GM21619 (cell line): ENCODE measurements at regions not wholly inside any gene's neighbourhood (a gene's known extent, or its start where the extent isn't known, plus 50 kb on each side); places are given as distances from the start of the nearest gene placed in this dataset.
A peak's percentile ranks its signal among the peaks of the same experiment; 100 is the strongest.
"Not testable (repeated sequence)": the region's sequence is repeated elsewhere in the genome, so short reads cannot be mapped to it uniquely, and the experiment has no call there.

Source experiments
- ATAC-seq: cut with Tn5 transposase; IDR thresholded peaks from one replicate; pipeline ENCODE4 v1.9.1; 2021; ENCODE audit not compliant: unreplicated experiment

DNA sequence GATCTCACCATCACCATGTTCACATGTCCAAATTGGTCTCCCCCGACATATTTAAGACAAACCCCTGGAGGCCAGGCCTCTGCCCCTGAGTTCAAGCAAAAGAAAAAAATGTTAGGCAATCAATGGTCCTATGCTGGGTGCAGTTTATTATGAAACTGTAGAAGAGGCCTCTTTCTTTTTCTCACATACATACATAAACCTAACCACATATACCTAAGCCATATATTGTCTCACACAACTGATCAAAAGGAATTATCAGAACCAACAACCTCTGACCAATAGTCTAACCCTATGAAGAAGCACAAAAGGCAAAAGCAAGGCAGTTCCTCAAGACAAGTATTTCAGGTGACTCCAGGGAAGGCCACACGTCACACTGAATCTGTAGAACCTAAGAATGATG lies 49.9 kb downstream of the ILRUN start:
- ATAC-seq: no peak

DNA sequence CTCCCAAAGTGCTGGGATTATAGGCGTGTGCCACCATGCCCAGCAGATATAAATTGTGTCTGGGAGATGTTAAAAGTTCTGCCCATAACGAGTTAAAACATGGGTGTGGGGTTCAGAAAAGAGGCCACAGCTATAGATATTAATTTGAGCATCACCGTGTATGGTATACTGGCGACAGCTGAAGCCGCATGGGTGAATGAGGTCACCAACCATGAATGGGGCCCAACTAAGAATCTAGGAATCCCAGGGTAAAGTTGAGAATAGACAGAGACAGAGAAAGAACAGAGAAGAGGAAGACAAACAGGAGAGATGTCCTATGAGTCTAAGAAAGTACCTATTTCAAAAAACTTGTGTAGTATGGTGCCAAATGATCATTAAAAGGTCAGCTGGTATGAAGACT lies 50.9 kb downstream of the ILRUN start:
- no peak for ATAC-seq

DNA sequence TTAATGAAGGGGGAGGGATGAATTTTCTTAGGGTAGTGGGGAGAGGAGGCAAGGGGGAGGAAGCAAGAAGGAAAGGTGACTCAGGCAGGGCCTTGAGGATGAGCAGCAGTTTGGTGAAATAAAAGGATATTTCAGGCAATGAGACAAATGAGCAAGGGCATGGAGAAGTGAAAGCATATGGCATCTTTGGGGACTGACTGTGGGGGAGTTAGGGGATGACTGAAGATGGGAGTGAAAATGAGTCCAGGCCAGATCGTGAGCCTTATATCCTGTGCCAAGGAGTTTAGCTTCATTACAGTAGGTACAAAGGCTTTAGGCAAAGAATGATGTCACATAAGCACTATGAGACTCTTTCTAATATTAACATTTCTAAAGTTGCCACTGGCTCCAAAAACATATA lies 51.9 kb downstream of the ILRUN start:
- ATAC-seq: no peak

DNA sequence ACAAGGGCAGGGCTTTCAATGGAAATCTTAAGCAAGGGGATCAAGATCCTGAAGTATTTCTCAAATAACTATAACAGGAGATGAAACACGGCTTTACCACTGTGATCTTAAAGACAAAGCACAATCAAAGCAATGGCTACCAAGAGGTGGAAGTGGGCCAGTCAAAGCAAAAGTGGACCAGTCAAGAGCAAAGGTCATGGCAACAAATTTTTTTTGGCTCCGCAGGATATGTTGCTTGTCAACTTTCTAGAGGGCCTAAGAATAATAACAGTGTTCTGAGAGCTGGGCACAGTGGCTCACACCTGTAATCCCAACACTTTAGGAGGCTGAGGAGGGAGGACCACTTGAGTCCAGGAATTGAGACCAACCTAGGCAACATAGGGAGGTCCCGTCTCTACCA lies 54.1 kb downstream of the ILRUN start:
- no peak for ATAC-seq

DNA sequence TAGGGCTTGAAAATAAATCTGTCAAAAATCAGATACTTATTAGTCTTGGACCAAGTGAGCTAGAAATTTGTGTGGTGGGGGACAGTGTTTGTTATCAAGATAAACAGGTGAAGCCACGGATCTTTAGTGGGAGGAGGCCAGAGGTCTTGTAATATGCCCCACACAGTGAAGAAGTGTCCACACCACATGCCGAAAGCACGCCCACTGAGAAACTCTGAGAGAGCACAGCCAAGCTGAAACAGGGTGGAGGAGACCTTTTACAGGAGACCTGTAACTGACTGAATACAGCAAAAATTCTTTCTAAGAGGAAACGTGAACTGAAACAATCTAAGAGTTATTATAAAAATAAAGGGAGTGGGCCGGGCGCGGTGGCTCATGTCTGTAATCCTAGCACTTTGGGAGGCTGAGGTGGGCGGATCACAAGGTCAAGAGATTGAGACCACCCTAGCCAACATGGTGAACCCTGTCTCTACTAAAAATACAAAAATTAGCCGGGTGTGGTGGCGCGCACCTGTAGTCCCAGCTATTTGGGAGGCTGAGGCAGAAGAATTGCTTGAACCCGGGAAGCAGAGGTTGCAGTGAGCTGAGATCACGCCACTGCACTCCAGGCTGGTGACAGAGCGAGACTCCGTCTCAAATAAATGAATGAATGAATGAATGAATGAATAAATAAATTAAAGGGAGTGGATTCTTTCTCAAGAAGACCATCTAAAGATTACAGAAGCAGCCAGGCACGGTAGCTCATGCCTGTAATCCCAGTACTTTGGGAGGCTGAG lies 56.3 kb downstream of the ILRUN start:
- not testable (repeated sequence) for ATAC-seq

DNA sequence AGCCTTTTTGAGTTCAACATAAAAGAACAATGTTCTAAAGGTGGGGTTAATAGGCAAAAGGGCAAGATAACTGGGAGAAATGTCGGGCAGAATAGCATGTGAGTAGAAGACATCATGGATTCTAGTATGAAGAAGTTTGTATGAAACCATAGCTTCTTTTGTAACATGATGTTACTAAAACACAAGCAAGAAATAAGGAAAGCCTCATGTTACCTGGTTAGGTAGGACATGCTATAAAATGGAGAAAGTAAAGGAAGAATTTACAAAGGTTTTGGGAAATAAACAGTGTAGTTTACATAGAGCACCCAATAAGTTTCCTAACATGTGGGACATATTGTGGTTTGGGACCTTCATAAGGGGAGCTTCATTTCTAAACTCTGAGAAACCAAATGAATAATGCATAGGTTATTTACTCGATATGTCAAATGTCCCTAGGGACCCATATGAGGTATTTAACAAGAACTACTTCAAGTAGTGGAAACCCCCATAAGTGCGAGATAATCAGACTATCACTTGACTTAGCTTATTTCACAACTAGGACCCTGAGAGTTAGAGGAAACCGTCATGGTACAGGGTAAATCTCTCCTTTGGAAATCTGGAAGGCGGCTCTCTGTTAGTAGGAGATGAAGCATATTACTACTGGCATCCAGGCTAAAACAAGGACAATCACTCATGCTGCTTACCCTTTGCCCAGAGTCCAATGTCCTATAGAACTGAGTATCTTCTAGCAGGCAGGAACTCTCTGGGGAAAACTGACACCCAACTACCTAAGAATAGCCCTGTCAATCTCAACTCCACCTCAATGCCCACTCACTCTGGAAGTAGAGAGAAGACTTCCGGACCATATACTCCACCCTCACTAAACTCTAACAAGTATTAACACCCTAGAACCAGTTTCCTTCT lies 57.5 kb downstream of the ILRUN start:
- ATAC-seq: peak; percentile 76

DNA sequence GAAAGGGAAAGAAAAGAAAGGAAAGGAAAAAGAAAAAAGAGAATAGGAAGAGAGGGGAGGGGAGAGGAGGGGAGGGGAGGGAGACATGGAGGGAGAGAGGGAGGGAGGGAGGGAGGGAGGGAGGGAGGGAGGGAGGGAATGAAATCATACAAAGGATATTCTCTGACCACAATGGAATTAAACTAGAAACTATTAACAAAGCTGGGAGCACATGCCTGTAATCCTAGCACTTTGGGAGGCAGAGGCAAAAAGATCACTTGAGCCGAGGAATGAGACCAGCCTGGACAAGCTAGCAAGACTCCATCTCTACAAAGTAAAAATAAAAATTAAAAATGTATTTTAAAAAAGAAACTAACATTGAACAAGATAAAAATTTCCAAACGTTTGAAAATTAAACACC lies 62.8 kb downstream of the ILRUN start:
- no peak for ATAC-seq

DNA sequence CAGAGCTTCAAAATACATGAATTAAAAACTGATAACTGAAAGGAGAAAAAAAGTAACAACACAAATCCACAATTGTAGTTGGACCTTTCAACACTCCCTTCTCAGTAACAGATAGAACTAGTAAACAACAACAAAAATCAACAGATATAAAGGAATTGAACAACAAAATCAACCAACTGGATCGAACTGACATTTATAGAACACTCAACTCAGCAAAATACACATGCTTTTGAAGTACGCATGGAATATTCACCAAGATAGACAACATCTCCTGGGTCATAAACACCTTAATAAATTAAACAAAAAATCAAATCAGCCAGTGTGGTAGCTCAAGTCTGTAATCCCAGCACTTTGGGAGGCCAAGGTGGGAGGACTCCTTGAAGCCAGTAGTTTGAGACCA lies 63.3 kb downstream of the ILRUN start:
- no peak for ATAC-seq

DNA sequence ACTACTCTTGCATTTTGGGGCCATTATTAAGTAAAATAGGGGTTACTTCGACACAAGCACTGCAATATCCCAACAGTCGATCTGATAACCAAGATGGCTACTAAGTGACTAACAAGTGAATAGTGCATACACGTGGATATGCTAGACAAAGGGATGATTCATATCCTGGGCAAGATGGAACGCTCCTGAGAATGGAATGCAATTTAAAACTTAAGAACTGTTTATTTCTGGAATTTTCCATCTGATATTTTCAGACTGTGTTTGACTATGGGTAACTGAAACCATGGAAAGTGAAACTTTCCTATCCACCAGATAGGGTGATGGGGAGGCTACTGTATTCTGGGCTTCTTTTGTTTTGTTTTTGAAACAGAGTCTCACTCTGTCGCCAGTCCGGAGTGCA lies 66.5 kb downstream of the ILRUN start:
- ATAC-seq: no peak

DNA sequence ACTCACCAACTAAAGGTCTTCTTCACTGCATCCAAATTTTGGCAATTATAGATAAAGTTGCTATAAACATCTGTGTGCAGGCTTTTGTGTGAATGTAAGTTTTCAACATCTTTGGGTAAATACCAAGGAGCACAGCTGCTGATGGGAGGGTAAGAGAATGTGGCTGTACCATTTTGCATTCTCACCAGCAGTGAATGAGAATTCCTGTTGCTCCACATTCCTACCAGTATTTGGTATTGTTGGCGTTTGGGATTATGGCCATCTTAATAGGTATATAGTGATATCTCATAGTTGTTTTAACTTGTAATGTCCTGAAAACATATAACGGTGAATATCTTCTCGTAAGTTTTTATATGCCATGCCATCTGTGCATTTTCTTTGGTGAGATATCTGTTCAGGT lies 69.3 kb downstream of the ILRUN start:
- no peak for ATAC-seq

DNA sequence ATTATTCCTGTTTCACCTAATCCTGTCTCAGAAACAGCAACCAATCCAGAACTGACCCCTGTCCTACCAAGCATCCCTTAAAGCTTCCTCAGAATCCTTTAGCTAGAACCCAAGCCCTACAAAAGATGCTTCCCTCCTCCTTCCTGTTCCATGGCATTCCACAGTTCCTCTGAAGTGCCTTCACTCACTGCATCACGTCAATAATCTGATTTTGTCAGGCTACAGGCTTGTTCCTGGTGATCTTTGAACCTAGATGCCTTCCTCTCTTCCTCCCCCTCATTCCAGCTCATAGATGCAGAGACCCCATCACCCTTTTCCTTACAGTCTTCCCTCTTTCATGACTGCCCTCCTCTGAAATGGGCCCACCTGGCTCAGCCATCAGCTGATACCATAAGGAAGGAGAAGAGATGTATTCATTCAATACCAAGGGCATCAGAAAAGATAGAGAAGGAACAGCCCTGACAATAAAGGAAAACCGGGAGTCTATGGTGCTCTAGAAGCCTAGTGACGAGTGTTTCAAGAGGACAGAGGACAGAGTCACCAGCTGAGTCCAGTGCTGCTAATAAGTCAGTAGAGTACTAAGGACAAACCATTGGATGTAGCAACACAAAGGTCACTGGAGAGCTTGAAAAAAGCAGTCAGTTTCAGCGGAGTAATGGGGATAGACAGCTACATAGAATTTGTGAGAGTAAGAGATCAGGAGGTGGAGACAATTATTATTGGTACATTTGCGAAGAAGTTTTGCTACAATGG lies 62.5 kb upstream of the SPDEF start:
- ATAC-seq: no peak

DNA sequence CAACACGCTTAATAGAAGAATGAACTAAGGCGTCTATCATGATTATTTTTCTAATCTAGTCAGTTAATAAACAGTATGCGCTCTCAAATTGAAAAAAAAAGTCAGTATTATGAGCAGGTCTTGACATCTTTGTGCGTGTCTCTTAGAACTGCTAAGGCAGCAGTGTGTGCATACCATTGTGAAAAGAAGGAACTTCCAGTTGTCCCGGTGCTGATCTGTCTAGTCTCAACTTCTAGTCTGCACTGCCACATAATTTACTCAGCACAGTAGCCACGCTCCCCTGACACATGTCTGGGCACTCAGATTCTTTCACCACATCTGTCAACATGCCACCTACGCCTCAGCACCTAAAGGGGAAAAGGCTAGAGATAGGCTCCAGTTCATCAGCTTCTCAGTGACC lies 61.1 kb upstream of the SPDEF start:
- ATAC-seq: no peak

DNA sequence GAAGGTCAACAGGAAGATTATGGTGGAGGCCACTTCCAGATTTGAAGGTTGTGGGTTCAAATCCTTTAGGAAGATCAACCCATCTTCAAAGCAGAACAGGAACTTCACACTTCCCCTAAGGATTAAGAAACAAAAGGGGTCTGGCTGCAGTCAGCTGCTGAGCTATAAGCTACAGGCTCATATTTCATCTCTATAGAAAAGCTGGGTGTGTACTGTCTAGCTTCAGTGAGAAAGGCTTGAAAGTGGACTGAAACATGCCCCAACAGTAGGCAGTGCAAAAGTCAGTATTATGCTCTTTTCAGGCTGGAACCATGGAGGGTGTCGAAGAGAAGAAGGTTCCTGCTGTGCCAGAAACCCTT lies 60.1 kb upstream of the SPDEF start:
- no peak for ATAC-seq

DNA sequence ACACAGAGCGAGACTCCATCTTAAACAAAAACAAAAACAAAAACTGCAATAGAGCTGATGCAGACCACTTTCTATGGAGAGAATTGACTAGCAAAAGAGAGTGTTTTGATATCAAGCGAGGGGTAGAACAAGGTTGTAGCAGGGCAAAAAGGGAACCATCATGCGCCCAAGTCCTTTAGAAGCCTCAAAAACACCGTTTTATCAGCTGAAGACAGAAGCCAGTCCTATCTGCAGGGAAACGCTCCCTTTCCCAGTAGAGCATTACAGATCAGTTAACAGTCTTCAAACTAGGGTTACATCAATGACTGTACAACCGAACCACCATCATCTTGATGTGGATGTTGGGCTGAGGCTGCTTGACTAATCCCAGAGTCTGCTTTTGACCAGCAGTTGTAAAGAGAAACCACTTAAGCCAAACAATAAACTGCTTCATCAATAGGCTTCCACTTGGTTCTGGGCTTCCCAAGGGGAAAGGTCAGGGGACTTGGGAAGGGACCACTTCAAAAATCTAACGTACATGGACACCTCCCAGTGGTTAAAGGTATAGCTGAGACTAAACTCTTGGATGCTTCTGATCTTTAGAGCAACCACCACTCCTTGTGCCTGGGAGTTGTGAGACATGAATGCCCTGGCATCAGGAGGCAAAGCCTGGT lies 59.6 kb upstream of the SPDEF start:
- no peak for ATAC-seq

DNA sequence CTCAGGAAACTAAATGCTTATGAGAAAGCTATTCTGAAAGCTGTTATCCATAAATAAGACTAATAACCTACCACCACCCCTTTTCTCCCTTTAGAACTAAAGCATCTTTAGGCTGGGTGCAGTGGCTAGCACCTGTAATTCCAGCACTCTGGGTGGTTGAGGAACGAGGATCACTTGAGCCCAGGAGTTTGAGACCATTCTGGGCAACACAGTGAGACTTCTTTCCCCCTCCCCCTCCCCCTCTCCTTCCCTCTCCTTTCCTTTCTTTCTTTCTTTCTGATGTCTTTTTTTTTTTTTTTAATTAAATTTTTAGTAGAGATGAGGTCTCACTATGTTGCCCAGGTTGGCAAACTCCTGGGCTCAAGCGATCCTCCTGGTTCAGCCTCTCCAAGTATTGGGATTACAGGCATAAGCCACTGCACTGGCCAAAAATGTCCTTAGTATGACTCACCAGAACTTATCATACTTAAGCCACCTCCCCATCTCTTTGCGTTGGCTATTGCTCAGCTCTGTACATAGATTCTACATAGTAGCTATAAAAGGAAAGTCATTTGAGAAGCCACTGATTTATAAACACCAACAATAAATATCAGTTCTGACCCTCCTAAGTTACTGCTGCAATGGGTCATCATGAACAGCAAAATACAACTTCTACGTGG lies 54.8 kb upstream of the SPDEF start:
- ATAC-seq: no peak

DNA sequence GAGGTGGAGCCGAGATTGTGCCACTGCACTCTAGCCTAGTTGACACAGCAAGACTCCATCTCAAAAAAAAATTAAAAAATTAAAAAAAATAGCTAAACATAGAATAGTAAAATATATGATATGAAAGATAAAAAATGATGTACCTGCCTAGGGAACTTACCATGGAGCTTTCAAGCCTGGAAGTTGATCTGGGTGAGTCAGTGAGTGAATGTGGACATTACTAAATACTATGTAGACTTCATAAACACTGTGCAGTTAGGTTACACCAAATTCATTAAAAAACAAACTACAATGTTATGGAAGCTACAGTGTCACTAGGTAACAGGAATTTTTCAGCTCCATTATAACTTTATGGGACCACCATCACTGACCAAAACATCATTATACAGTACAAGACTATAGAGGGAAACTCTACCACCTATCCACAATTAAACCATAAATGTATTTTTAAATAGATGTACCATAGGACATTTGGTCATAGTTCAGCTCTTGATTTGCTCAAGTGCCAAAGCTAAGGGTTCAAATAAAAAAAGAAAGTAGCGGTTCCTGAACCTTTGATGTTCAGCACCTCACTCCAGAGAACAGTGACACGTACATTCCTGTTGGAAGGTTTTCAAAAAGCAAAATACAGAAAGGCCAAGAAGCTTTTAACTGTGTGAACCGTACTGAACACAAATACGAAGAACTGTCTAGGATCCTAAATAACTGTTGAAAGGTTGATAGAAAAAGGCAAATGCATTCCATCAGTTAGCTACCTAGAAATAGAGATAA lies 52.4 kb upstream of the SPDEF start:
- no peak for ATAC-seq

DNA sequence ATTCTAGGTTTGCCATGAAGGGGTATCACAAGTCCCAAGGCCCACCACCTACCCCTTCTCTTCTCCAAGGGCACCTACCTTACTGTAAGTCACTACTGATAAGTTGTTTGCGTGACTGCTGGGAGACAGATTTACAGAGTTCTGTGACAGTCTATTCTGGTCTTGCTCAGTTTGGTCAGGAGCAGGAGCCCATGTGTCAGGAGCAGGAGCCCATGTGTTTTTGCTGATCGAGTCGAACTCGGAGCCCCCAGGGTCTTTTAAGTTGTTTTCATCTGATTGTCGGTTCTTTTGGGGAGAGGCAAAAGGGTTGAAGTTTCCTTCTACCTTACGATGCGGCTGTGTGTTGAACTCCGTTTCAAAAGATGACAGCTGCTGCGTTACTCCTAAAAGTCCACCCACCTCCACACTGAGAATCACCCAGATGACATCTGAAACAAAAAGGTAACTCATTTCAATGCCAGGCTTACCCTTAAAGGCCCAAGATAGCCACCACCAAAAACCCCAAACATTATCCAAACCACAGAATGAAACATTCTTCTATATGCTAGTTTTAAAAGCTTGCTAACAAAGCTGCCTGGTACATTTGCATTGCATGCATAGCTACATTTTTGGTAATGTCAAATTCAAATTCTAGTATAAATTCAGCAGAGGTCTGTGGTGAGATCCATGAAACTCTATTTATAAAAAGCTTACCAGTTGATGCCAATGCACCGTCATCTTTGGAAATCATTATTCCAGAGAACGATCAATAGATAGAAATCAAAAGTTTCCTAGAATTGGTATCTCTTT lies 50.5 kb upstream of the SPDEF start:
- ATAC-seq: no peak
